NCI-H82 treated with DMSO at 0.1 percent for 48 hours (cell line): ENCODE measurements at regions not wholly inside any gene's neighbourhood (a gene's known extent, or its start where the extent isn't known, plus 50 kb on each side); places are given as distances from the start of the nearest gene placed in this dataset.
"Not testable (repeated sequence)": the region's sequence is repeated elsewhere in the genome, so short reads cannot be mapped to it uniquely, and the experiment has no call there.

Source experiments
- DNase-seq: peaks from one replicate; lab custom pipeline; 2025; ENCODE audit not compliant: unreplicated experiment; lab: John Stamatoyannopoulos, UW

GRCh38 chr3:186454881-186455703 lies 89.1 kb downstream of the CRYGS start:
- DNase-seq, result no peak

GRCh38 chr3:186453531-186453930 lies 90.6 kb downstream of the CRYGS start:
- peak; percentile 81 for DNase-seq

GRCh38 chr3:186452517-186452916 lies 90.5 kb upstream of the DGKG start:
- DNase-seq, result no peak

- DNase-seq, result no peak
These were observed 89.3 kb upstream of the DGKG start for GRCh38 chr3:186451371-186451770.

GRCh38 chr3:186444974-186445373 lies 82.9 kb upstream of the DGKG start:
- DNase-seq, result no peak

GRCh38 chr3:186444288-186444687 lies 82.3 kb upstream of the DGKG start:
- no peak for DNase-seq

- DNase-seq, result not testable (repeated sequence)
These were observed 80.9 kb upstream of the DGKG start for GRCh38 chr3:186442979-186443378.

GRCh38 chr3:186442162-186442561 lies 80.1 kb upstream of the DGKG start:
- no peak for DNase-seq

- DNase-seq, result no peak
These were observed 78.9 kb upstream of the DGKG start for GRCh38 chr3:186440891-186441290.

GRCh38 chr3:186439725-186440124 lies 77.7 kb upstream of the DGKG start:
- DNase-seq, result no peak

GRCh38 chr3:186435332-186435731 lies 73.3 kb upstream of the DGKG start:
- not testable (repeated sequence) for DNase-seq

- no peak for DNase-seq
These were observed 71.1 kb upstream of the DGKG start for GRCh38 chr3:186432944-186433732.

- no peak for DNase-seq
These were observed 70.2 kb upstream of the DGKG start for GRCh38 chr3:186432189-186432588.

GRCh38 chr3:186427627-186428281 lies 65.7 kb upstream of the DGKG start:
- no peak for DNase-seq

- no peak for DNase-seq
These were observed 64.0 kb upstream of the DGKG start for GRCh38 chr3:186425788-186426730.

- no peak for DNase-seq
These were observed 59.9 kb upstream of the DGKG start for GRCh38 chr3:186421946-186422345.

- no peak for DNase-seq
These were observed 56.7 kb upstream of the DGKG start for GRCh38 chr3:186418671-186419145.

- DNase-seq, result no peak
These were observed 55.8 kb upstream of the DGKG start for GRCh38 chr3:186417791-186418190.

GRCh38 chr3:186414735-186415419 lies 52.8 kb upstream of the DGKG start:
- no peak for DNase-seq
